GM21723 (cell line): ENCODE measurements at regions not wholly inside any gene's neighbourhood (a gene's known extent, or its start where the extent isn't known, plus 50 kb on each side); places are given as distances from the start of the nearest gene placed in this dataset.
A peak's percentile ranks its signal among the peaks of the same experiment; 100 is the strongest.

Experiments used
- ATAC-seq: cut with Tn5 transposase; IDR thresholded peaks from one replicate; pipeline ENCODE4 v1.9.1; 2021; ENCODE audit warnings: mild to moderate bottlenecking, moderate library complexity; ENCODE audit not compliant: unreplicated experiment

GRCh38 chr3:72133329-72134011 is 348.5 kb upstream of the PROK2 start:
- no peak for ATAC-seq

DNA sequence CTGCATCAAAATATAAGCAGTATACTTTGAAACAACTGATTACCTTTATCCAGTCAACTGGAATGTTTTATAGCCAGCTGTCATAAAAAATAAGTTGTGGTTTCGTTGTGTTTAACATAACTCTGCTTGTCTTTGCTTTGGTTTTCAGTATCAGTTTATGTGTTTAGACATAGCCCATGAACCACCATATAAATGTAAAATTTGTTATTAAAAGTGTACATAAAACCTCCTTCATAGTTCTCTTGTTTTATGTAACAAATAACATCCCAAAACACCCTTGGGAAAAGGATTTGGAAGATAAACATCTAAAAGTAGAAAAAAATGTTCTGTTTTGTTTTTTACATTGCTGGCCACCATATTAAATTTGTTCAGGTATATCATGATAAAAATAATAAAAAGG is 347.0 kb upstream of the PROK2 start:
- no peak for ATAC-seq

GRCh38 chr3:72130565-72130964 is 345.6 kb upstream of the PROK2 start:
- no peak for ATAC-seq

- no peak for ATAC-seq
These were observed 344.6 kb upstream of the PROK2 start for GRCh38 chr3:72129501-72130094.

- no peak for ATAC-seq
These were observed 344.0 kb upstream of the PROK2 start for GRCh38 chr3:72128921-72129320.

GRCh38 chr3:72127844-72128243 is 342.9 kb upstream of the PROK2 start:
- ATAC-seq, result no peak

GRCh38 chr3:72127224-72127612 is 342.3 kb upstream of the PROK2 start:
- no peak for ATAC-seq

GRCh38 chr3:72126441-72127223 is 341.7 kb upstream of the PROK2 start:
- ATAC-seq, result no peak

- peak; percentile 67 for ATAC-seq
These were observed 339.0 kb upstream of the PROK2 start for GRCh38 chr3:72123908-72124441.

- peak; percentile 90 for ATAC-seq
These were observed 336.1 kb upstream of the PROK2 start for GRCh38 chr3:72120806-72121778.

DNA sequence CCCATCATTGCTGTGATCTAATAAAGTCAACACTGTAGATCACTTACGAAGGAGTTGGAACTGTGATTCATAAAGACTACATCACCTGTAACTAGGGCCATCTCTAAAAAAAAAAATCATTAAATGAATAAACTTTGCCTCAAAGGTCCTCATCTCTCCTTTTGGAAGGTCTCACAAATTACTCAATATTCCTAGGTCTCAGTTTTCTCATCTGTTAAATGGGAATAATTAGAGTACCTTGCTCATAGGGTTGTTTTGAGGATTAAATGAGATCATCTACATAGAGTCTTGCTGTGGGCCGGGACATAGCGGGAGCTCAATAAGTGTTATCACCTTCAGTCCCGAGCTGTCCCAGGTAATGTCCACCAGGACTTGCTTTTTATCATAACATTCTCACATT is 335.1 kb upstream of the PROK2 start:
- no peak for ATAC-seq

DNA sequence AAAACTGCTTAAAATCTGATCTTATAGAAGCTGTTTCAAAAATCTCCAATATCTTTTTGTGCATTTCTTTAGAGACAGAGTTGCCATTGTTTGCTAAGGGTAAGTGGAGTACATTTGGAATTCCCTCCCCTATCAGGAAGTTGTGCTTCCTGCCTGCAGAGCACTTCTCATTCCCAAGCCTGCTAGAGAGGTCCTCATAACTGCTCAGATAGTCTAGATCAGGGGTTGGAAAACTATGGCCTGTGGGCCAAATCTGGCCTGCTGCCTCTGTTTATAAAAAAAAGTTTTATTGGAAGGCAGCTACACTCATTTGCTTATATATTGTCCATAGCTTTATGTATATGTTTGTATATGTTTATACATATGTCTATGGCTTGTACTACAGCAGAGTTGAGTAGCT is 333.7 kb upstream of the PROK2 start:
- ATAC-seq, result no peak

DNA sequence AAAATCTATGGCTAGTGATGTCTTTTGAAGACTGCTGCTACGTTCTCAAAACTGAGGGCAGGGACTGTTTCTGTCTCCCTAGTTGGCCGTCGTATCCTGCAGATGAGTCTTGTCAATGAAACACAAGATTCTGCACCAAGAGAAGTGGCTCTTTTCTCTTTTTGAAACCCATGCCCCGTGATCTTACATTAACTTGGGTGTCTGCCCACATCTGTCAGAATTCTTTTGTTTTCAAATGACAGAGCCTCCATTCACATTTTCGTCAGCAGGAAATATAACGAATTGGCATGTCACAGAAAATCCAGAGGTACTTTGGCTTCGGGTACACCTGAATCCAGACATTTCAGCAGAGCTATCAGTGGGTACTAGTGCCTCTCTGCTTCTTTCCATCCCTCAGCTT is 331.3 kb upstream of the PROK2 start:
- no peak for ATAC-seq

DNA sequence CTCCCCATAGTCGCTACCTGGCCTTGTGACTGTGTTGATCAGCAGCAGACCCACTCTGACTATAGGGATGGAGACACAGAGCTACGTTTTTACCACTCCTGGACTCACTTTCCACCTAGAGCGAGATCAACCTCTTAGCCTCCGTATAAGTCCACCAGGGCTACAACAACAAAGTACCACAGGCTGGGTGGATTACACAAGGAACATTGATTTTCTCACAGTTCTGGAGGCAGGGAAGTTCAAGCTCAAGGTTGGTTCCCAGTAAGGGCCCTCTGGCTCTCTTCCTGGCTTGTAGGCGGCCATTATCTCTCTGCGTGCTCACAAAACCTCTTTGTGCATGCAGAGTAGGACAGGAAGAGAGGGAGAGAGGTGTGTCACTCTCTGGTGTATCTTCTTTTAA is 330.4 kb upstream of the PROK2 start:
- no peak for ATAC-seq

GRCh38 chr3:72114773-72115172 is 329.8 kb upstream of the PROK2 start:
- ATAC-seq, result no peak

- ATAC-seq, result no peak
These were observed 329.0 kb upstream of the PROK2 start for GRCh38 chr3:72113964-72114363.

- ATAC-seq, result no peak
These were observed 328.6 kb upstream of the PROK2 start for GRCh38 chr3:72113564-72113963.

DNA sequence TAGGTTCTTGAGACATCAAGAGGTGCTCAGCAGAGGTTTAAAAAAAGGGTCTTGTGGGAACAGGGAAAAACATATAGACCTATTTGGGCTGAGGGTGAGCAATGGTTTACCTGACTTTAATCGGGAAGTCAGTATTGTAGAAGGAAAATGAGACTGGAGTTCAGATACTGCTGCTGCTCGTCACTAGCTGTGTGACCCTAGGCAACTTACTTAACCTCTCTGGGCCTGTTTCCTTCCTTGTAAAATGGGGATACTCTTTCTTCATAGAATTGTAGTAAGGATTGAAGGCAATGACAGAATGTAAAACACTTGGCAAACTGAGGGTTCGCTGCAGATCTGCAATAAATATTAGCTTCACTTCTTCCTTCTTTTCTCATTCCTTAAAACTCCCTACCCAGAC is 327.5 kb upstream of the PROK2 start:
- no peak for ATAC-seq

- ATAC-seq, result no peak
These were observed 326.6 kb upstream of the PROK2 start for GRCh38 chr3:72111265-72112205.
